CD4-positive, alpha-beta T cell treated with Interleukin-17A for 1 hour (primary cell): ENCODE measurements at regions not wholly inside any gene's neighbourhood (a gene's known extent, or its start where the extent isn't known, plus 50 kb on each side); places are given as distances from the start of the nearest gene placed in this dataset.

Experiments used
- DNase-seq: peaks from one replicate; pipeline ENCODE4 v3.0.0-alpha.2; 2020

DNA sequence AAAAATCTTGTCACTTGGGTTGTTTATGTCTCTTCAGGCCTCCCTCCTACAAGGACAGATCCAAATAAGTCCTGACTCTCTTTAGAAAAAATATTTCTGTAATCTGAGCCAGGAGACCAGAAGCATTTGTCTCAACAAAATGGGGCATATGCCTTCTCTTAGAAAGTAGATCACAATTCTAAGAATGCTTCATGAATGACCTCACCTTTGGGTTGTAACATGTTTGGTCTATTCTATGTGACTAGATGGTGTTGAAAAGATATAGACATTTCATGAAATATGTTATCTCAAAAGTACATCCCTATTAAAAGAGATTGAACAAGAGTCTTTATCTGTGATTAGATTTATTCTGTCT lies 159.0 kb upstream of the SETBP1 start:
- DNase-seq: no peak

DNA sequence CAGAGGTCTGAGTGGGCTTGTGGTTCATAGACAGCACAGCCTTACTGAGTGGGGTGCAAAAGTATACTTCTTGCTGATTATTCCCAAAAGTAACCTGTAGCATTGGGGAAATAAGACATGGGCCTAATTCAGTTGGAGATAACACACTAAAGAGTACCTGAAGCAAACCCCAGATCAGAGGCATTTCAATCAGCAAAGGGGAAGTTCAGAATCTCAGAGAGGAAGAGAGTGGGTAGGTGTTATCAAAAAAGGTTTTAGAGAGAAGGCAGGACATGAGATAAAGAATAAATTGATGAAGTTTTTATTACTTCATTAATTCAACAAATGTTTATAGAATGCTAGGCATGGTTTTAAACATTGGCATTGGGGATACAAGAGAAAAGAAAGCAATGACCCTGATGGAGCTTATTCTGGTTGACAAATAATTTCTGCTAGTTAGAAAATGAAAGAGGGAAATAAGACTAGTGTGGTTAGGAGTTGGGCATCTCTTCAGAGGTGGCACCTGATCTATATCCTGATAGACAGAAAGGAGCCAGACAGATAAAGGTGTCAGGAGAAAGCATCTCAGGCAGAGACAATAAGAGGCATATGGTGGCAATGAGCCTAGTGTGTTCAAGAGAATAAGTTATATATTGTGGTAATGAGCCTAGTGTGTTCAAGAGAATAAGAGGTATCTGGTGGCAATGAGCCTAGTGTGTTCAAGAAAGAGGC lies 153.8 kb upstream of the SETBP1 start:
- DNase-seq: no peak

DNA sequence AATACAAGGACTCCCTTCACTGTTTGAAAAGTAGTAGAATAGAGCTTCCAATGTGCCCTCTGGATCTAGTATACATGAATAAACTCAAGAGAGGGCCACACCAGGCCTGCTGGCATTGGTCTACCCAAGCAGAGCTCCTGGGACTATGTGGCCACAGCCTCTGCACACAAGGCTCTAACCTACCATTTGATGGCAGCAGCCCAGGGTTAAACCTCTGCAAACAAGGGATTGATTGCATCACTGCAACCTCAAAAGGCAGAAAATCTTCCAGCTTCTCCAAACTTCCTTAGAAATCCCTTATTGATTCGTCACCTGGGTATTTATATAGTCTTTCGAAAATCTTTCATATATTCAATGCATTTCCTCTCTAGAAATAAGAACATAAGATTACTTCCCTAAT lies 147.6 kb upstream of the SETBP1 start:
- DNase-seq: no peak

DNA sequence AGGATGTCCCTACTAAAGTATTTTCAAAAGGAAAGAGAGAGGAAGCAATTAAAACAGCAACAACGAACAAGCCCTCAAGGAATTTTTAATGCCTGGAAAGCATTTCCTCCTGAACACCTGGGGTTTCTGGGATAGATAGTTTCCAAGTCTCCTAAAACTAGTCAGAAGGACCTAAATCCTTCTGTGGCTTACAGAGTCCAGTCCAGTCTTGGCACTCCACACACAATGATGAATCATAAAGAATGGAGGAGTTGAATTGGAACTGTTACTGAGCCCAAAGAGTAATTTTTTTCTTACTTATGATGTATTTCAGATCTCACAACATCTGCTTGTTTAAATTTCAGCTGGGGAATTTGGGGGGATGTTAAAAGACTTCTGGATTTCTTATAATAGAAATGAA lies 144.6 kb upstream of the SETBP1 start:
- no peak for DNase-seq

DNA sequence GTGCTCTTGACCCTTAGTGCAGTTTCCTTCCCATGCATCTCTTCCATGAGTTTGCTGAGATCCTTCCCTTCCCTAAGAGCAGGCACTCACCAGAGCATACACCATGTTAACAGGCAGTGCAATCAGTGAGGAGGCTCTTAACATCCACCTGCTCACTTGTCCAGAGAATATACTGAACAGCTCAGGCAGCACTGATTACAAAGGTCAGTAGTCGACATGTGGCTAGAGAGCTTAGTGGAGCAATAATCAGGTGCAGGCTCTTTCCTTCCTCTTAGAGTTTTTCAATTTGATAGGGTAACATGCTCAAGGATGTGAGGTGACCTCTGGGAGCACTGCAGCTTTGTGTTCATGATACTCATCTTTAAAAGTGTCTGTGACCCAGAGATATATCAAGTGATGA lies 144.1 kb upstream of the SETBP1 start:
- no peak for DNase-seq

DNA sequence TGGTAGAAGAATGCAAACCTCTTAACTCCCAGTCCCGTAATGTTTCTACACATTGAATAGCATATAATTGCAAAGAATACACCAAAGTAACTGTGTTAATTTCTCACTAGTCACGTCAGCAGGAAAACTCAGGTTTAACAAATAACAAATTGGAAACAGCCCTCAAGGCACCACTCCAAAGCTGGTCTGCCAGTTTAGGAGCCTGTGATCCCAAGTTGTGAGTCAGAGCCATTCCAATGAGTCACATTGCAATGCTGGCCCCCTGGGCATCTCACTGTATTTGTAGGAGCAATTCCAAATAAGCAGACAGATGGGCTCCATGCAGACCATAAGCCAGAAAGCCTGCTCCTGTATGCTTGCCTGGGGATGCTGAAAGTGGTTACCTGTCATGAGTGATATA lies 143.2 kb upstream of the SETBP1 start:
- DNase-seq: no peak

DNA sequence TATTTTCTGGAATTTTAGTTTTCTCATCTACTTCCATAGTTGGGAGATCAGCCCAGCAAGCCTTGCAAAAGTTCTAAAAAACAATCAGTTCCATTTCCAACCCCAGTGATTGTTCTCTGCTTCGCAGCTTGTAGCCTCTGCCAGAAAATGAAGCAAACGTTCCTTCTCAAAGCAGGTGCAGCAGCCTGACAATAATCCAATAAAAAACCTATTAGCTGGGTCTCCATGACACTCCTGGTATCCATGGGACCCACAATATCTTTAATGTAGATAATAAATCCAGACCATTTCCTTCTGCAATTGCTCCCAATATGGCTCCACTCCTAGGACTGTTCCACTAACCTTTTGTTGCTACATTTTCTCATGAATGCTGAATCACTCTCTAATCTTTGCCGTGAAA lies 140.8 kb upstream of the SETBP1 start:
- DNase-seq: no peak

DNA sequence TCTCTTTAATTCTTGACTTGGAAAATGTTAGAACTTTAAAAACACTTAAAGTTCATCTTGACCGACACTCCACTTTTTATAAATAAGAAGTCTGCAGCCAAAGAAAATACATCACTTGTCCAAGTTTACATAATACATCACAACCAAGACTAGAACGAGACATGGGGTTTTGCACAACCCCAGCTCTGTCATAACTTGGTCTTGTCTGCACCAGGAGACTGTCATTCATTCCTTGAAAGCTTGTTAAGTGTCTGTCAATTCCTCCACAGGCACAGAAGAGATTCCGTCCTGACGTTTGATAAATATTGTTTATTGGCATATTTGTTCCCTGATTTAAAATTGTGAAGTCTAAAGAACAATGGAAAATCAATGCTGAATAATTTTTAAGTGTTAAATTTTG lies 139.5 kb upstream of the SETBP1 start:
- DNase-seq: no peak

DNA sequence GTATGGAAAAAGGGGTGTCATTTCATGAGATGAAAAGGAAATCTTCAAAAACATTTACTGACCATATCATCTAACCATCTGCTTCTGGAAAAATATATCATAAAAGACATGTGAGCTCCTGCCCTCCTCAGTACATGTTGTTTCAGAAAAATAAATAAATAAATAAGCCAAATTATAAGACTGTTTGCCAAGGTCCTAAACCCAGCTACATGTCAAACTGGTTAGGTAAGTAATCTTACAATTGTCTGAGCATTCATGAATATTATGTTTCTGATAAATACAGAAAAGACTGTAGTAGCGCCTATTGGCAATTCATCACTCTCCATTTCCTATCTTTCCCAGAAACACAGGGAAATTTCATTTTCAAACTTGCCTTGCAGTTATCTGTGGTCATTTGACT lies 138.9 kb upstream of the SETBP1 start:
- DNase-seq: no peak

DNA sequence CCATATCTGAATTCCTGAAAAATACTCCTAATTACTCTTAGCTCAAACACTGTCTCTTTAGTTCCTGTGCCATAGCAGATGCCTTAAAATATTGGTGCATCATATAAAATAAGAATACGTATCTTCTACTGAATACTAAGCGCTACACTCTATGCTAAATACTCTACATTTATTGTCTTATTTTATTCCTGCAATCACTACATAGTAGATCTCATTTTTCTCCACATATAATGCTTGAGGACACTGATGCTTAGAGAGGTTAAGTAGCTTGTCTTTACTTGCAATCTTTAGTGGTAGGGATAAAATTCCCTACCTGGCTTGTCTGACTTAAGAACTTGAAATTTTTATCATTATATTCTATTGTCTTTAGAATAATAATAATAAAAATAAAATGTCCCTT lies 137.3 kb upstream of the SETBP1 start:
- no peak for DNase-seq

DNA sequence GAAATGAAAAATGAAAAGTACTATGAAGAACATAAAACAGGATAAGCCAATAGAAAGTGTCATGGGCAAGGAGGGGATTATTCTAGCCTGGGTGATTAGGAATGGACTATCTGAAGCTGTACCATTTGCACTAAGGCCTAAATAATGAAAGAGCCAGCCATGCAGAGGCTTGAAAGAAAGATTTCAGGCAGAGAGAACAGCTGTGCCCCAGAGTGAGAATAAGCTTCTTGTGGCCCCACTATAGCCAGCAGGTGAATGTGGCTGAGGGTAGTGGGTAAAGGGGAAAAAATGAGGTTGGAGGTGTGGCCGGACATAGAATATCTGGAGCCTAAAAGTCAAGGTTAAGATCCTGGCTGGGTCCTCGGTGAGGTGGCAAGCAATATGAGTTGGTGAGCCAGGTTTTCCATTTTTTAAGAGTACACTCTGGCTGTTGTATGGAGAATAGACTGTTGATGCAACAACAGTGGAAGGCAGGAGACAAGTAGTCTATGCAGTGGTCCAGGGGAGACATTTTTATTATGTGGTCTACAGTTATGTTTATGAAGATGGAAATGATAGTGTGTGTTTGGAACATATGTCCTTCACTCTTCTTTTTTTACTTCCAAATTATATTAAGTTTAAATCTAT lies 135.2 kb upstream of the SETBP1 start:
- no peak for DNase-seq

DNA sequence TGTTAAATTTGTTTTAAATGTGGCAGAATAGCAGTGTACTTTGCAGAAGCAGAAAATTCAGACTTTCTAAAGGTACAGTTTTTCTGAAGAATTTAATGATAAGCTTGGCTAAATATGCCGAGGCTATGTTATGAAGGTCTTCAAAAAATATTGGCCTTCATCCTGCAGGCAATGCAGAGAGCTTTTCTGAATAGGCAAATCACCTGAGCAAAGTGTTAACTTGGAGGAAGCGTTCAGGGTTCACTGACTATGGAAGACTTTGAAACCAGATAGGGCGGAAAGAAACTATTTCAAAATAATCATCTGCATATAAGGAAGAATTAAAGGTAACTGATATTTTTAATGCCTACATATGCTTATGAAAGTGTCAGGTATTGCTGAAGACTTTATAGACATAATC lies 133.7 kb upstream of the SETBP1 start:
- DNase-seq: no peak

DNA sequence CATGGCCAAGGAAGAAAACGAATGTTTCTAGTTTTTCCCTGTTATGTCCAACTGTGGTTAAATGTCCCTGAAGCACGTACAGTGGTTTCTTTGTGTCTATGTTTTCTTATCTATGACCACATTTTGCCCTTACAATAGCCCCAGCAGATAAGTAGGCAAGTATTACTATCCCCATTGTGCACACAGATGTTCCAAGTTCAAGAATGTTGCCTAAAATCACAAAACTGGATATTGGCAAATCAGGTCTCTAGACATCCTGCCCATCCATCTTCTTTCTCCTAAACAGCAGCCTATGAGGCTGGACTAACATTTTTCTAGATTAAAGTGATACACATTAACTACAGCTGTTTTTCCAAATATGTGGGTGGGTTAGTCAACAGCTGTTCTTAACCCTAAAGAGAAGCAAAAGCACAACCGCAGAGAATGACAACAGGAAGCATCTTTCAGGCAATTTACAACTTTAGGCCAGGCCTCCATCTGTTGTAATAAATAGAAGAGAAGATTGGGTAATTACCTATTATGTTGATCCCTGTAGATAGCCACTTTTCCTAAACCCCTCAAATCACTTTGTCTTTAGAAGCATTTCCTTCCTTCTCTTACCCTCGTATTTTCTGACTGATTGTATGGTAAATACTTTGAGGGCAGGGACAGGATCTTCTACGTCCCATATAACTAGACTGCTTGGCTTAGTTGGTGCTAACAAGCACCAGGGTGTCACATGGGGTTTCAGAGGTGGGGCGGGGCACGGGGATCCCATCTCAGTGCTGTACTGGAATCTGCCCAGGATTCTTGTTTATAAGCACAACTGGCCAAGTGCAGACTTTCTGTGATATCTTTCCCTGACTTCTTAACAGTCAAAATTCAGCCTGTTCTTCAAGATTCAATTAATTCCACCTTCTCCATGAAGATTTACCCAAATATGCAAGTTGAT lies 132.1 kb upstream of the SETBP1 start:
- DNase-seq: no peak

DNA sequence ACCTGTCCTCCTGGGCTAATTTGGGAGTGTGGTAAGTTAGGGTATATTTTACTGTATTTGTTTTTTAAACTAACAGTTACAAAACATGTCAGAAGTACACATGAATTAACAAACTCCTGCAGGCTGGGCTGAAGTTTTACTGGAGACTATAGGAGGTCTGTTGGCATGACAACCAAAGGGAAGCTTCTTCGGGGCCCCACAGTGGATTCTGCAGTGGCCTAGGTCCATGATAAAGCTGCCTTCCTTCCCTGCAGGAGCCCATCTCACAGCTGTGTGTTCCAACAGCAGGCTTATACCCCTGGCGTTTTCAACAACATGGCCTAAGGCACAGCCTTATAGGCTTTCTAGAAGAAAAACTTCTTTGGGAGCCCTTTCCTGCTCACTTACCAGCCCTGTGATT lies 128.0 kb upstream of the SETBP1 start:
- no peak for DNase-seq

DNA sequence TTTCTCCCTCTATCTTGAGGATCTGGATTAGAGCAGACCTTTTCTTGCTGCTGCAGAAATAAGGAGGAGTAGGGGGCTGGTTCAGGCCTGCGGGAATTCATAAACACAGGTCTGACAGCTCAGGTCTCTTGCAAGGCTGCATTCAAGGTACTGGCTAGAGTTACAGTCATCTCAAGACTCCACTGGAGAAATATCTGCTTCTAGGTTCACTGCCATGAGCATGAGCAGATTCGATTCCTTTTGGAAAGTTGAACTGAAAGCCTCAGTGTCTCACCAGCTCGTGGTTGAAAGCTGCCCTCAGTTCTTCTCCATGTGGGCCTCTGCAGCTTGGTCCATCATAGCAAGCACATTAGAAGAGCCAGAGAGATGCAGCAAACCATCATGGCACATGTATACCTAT lies 124.4 kb upstream of the SETBP1 start:
- no peak for DNase-seq

DNA sequence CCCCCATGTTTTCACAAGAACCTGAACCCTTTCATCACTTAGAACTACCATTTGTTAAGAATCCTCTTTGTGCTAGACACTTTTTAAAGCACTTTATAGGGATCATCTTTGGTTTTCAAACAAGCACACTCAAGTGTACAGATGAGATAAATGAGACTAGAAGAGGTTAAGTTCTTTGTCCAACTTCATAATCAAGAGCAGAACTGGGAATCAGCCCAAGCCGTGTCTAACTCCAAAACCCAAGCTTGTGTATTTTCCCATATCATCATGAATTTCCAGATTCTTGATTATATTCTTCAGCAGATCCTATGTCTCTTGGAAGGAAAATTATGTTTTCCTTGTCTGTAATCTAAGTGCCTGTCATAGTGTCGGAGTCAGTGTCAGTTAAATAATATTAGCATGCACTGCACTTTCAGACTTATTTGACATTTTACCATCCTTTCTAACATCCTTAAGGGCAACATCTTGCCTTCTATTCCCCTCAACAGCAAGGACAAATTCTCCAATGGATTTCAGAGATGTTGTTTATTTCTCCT lies 123.0 kb upstream of the SETBP1 start:
- DNase-seq: no peak

DNA sequence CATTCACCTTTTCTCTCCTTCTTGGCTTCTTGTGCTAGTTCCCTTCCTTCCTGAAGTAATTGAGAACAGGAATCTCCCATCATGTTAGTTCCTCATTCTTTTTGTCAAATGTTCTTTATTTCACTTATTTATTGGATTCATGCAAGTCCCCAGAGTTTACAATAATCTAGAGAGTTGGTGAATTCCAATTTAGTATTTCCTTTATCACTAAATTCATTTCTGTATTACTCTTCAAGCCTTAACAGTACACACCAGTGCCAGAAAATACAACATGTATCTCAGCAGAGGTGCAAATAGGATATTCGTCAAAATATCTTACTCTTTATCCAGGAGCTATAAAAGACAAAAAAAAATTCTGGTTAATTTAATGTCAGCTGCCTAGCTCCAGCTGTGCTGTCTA lies 121.9 kb upstream of the SETBP1 start:
- no peak for DNase-seq

DNA sequence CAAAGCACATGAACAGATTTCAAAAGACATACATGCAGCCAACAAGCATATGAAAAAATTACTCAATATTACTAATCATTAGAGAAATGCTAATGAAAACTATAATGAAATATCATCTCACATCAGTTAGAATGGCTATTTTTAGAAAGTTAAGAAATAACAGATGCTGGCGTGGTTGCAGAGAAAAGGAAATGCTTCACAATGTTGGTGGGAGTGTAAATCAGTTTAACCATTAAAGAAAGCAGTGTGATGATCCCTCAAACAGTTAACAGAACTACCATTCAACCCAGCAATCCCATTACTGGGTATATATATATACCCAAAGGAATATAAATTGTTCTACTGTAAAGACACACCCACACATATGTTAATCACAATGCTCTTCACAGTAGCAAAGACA lies 117.7 kb upstream of the SETBP1 start:
- no peak for DNase-seq

DNA sequence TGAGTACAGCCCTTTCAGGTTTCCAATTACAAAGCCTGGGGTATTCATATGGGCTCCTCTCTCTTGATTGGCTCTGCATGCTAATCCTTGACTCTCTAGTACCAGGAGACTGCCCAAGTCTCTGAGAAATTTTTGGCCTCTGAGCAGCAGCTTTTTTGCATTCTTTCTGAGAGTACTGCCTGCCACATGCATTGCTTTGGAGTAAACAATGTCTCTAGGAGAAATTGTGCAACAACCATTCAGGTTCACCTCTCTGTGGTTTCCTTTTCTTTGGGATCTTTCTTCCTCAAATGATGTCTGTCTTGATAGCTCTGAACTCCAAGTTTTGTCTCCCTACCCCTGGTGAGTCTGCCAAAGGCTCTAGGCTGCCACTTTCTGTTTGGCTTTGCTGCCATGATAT lies 115.8 kb upstream of the SETBP1 start:
- no peak for DNase-seq

DNA sequence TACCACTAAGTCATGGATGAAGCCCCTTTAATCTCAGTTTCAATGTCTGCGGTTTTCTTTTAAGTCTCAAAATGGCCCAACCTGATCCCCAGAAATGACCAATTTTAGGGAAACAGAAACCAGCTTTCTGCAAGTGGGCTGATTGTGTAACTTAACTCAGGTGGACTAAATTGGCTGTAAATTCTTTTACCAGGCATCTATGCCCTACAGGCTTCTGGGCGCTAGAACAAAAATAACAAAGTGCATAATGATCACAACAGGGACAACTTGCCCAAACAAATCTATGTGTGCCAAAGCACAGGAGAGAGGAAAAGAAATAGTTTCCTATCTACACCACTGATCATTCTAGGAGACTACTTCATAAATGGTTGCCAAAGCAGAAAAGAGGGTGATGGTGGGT lies 112.3 kb upstream of the SETBP1 start:
- no peak for DNase-seq

DNA sequence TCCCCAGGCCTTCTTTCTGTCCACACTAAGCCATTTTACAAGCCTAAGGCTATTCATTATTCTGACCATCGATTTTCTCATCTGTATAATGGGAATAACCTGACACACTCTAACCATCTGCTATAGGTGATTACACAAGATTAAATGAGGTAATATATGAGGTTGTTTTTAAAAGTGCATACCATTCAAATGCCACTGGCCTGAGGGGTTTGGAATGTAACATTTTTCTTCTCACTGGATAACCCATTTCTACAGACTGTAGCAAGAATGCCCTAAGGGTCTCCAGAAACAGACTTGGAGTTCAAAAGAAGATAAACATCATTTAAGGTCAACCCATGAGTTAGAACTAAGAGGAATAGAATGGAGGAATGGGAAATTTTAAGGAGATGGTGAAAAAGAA lies 111.7 kb upstream of the SETBP1 start:
- no peak for DNase-seq

DNA sequence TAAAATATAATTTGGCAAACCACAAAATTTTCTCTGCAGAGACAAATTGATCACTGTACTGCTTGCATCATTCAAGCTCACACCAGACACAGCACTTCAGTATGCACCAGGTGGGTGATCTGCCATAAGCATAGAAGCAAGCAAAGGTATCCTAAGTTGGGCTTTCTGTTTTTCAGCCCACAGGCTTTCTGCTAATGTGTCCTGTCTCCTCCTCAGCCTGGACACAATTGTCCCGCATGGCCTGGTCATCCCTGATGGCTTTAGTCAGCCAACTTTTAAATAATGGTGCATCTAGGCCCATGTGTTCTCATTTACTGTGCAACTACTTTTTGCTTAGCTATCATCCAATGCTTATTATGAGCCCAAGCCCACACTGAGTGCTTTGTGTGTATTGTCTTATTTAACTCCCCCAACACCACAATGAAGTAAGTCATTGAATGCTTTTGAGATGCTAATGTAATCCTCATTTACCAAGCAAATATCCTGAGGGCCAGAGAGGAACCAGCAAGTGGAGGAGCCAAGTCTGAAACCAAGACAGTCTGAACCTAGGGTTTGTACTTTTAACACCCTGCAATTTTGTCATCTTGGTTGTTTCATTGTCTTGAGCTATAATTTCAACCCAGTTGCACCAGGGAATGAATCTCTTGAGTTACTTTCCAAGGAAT lies 111.2 kb upstream of the SETBP1 start:
- DNase-seq: no peak

DNA sequence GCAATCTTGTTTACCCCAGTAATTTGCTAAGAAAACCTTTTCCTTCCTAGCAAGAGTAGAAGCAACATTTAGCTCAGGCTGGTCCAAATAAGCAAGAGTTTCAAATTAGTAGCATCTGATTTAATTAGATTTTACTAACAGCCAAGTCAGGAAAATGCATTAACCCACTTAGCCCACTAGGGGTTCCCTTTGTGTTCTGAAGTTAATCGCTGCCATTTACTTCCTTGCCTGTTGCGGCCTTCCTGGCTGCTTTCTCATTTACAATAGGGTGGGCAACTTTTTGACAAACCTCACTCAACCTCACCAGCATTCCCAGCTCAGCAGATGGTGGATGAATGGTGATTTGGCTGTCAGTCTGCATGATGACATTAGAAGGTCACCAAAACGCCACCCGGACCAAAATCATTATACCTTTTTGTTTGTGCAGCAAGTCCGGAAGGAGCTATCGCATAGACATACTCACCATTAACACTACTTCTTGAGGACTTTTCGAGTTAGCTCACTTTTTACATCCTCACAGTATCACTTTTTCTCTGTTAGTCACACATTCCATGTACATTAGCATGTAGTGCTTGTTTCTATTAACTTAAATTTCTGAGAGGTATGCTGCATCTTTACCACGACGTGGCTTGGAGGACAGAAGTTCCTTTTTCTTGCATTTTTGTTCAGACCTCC lies 101.5 kb upstream of the SETBP1 start:
- peak; percentile 4 for DNase-seq
